ENCODE measurements at regions not wholly inside any gene's neighbourhood (a gene's known extent, or its start where the extent isn't known, plus 50 kb on each side); places are given as distances from the start of the nearest gene placed in this dataset.
"Not testable (repeated sequence)": the region's sequence is repeated elsewhere in the genome, so short reads cannot be mapped to it uniquely, and the experiment has no call there.

DNA sequence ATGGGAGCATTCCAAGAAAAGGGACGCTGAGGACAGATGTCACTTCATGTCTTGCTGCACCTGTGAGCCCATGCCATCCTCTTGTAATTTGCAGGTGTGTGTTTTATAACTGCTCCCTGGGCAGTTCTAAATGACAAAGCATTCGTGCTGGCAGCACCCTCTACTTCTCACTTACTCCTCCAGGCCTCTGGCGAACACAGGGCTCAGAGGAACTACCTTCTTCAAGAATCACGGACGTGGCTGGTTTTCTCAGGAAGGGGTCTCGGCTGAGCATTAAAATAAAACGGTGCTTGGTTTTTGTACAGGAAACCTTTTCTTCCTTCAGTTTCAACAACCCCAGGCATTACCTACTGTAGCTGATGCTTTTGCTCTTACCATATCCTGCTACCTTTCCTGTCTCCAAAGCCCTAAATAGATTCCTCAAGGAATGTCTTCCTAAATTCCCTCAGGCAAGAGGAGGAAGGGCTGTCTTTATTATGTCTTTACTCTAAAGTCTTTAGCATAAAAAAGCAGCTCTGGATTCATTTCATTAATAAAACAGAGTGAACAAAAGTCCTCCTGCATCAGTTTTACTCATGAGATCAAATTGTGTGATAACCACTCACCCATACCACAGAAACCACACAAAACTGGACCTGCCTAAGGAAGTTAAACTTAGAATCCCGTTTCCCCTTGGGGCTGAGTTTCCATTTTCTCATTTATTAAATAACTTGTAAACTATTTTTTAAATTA lies 79.0 kb upstream of the MAP10 start:
- ATAC-seq: no peak
- H3K4me3 Mint-ChIP-seq: no peak overlapping the region
- H3K36me3 Mint-ChIP-seq: no peaks in the 10 kb centered on the region
- H3K9me3 Mint-ChIP-seq (ENCODE audit: low read depth): no peaks in the 10 kb centered on the region
- CTCF ChIA-PET: no interaction called here
- peaks cover 4% of the 10 kb centered on the region for H3K27me3 Mint-ChIP-seq
- peaks cover 10% of the 10 kb centered on the region for H3K4me1 Mint-ChIP-seq
- DNase-seq: no peak
- H3K27ac Mint-ChIP-seq: no peak overlapping the region

DNA sequence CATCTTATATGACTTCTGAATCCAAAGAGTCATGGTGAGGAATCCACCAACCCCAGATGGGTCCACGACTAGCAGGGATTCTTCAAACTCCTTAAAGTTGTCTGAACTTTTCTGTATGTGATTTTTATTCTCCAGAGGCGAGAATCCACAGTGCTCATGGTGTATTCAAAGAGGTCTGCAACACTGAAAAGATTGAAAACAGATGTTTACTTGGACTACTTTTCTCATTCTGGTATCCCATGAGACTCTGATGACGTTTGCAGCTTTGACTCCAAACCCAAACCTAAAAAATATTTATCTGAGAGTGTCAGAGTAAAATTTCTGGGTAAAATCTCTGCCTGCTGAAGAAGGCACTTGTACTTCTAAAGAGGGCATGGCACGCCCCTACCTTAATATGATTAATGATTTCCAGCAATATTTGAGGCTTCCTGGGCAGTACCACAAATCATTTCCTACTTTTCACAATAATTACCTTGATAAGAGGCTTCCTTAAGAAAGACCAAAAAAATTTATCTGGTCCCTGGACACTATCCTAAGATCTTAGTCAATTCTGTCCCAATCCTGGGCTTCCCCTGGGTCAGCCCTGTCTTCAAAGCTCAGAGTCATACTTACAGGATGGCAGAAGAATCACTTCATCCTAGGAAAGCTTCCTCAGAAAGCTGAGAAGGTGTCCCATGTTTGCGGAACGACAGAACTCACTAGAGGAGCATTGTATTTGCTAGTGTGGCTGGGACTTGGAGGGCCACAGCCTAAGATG lies 76.5 kb upstream of the MAP10 start:
- Mint-ChIP-seq H3K27me3 (no peaks in the 10 kb centered on the region), H3K4me3 (no peak overlapping the region), H3K9me3 (ENCODE audit: low read depth) (no peaks in the 10 kb centered on the region), H3K27ac (no peak overlapping the region), H3K4me1 (peaks cover 10% of the 10 kb centered on the region), H3K36me3 (no peaks in the 10 kb centered on the region)
- no peak for ATAC-seq
- CTCF ChIA-PET: no interaction called here
- DNase-seq: no peak

DNA sequence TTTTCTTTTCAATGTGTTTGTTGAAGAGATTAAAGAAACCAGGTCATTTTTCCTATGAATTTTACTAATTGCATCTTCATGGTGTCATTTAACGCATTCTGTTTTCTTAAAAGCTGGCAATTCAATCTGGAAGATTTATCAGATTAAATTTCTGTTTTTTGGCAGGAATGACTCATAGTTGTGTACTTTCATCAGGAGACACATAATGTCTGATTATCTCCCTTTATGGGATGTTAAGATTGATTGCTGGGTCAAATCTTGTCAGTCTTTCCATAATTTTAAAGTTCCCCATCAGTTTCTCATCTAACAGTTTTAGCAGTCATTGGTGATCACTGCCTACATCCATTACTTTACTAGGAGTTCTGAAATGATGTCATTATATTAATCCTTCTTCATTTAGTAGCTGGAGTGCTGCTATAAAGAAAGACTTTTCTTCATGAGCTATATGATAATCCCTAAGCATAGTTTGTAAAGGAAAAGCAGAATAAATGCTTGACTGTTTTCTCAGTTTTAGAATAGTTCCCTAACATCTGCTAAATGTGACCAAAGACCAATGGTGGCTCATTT lies 72.8 kb upstream of the MAP10 start:
- Mint-ChIP-seq H3K4me1 (peaks cover 5% of the 10 kb centered on the region), H3K36me3 (no peaks in the 10 kb centered on the region), H3K9me3 (ENCODE audit: low read depth) (no peaks in the 10 kb centered on the region), H3K27ac (no peak overlapping the region), H3K4me3 (no peak overlapping the region), H3K27me3 (no peaks in the 10 kb centered on the region)
- DNase-seq (no peak), ATAC-seq (no peak)
- CTCF ChIA-PET: no interaction called here

DNA sequence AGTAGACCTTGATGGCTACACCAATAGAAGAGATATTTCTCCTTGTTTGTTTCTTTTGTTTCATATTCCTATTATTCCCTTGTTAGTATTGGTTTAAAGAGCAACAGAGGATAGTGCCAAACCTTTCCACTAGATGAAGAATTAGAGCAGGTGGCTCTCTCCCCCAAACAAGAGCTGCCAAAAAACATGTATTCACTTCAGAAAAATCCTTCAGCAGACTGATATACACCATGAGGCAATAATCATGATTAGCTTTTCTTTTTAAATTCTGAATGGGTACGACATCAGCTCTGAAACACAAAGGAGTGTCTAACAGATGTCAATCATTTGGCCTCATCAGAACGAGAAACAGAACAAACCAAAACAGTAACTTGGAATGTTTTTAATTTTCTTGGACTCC lies 67.3 kb upstream of the MAP10 start:
- CTCF ChIA-PET: no interaction called here
- DNase-seq: no peak
- ATAC-seq: no peak
- H3K27me3 Mint-ChIP-seq: peaks cover 3% of the 10 kb centered on the region
- no peak overlapping the region for H3K4me3 Mint-ChIP-seq
- H3K36me3 Mint-ChIP-seq: no peaks in the 10 kb centered on the region
- H3K9me3 Mint-ChIP-seq (ENCODE audit: low read depth): no peaks in the 10 kb centered on the region
- H3K27ac Mint-ChIP-seq: no peak overlapping the region
- H3K4me1 Mint-ChIP-seq: peaks cover 5% of the 10 kb centered on the region

DNA sequence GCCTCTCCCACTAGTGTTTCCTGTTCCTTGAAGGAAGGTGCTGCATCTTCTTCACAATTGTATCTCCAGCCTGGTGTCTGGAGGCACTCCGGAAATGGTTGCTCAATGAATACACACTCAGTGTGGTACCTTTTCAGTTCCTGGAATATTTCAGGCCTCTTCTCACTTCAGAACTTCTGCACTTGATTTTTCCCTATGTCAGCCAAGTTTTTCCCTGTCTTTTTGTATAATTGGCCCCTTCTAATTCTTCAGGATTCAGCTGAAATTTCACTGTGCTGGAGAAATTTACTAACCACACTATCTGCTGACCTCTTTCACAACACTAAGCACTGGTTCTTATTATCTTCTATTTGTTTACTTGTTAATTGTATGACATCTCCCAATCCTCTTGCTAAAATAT lies 61.2 kb upstream of the MAP10 start:
- Mint-ChIP-seq H3K9me3 (ENCODE audit: low read depth) (peaks cover 8% of the 10 kb centered on the region), H3K27ac (no peak overlapping the region), H3K36me3 (peaks cover 4% of the 10 kb centered on the region), H3K4me3 (no peak overlapping the region), H3K27me3 (no peaks in the 10 kb centered on the region), H3K4me1 (no peaks in the 10 kb centered on the region)
- ATAC-seq (no peak), DNase-seq (no peak)
- CTCF ChIA-PET: no interaction called here

DNA sequence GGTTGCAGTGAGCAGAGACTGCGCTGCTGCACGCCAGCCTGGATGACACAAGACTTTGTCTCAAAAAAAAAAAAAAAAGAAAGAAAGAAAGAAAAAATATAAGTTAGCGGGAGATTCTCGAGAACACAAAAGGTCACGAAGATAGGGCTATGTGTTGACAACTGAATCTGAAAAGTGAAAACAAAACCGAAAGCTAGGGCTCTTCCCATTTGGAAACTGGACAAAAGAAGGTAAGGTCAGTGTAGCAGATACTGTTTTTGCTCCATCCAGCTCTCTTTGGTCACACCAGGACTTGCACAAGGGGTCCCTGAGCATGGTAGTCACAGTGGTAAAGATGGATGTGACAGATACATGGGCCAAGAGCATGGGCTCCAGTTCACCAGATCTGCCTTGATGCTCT lies 60.4 kb upstream of the MAP10 start:
- no peak overlapping the region for H3K27ac Mint-ChIP-seq
- no peaks in the 10 kb centered on the region for H3K4me1 Mint-ChIP-seq
- peaks cover 12% of the 10 kb centered on the region for H3K9me3 Mint-ChIP-seq (ENCODE audit: low read depth)
- no peaks in the 10 kb centered on the region for H3K27me3 Mint-ChIP-seq
- H3K4me3 Mint-ChIP-seq: no peak overlapping the region
- CTCF ChIA-PET: no interaction called here
- ATAC-seq (no peak), DNase-seq (no peak)
- peaks cover 9% of the 10 kb centered on the region for H3K36me3 Mint-ChIP-seq

DNA sequence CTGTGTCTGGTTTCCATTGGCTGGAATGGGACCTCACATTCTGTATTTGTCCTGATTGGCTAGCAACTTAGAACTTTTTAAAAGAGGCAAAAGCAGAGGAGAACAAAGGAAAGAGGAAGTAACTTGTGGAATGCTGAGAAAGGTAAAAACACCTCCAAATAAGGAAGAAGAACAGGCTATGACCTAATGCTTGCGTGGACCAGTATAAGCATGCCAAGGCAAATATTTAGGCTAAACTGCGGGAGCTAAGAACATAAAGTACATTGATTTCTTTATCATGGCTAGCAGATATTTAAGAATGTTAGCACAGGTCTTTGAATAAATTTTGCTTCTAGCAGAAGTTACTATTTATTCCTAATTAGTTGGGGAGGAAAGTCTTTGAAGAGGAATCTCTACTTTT lies 59.5 kb upstream of the MAP10 start:
- DNase-seq, H3K27me3 Mint-ChIP-seq, ATAC-seq, H3K4me1 Mint-ChIP-seq, H3K36me3 Mint-ChIP-seq, H3K4me3 Mint-ChIP-seq, CTCF ChIA-PET, H3K27ac Mint-ChIP-seq: not testable (repeated sequence)
- peaks cover 12% of the 10 kb centered on the region for H3K9me3 Mint-ChIP-seq (ENCODE audit: low read depth)

DNA sequence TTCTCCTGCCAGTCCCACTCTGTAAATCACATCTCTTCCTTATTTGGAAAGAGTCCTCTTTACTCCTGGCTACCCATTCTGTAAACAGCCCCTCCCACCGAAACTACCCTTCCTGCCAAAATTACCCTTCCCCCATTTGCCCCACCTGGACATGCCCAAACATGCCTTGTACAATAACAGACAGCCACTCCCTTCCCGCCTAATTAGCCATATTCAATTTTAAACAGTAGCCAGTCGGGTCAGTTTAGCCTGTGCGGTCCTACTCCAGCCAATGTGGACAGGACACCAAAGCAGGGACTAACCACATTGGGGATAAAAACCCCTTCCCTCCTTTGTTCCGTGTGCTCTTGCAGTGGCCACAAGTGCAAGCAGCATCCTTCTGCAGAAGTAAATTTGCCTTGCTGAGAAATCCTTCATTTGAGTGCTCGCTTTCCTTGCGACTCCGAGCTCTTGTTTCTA lies 56.3 kb upstream of the MAP10 start:
- CTCF ChIA-PET: no interaction called here
- ATAC-seq (no peak), DNase-seq (no peak)
- peaks cover 9% of the 10 kb centered on the region for H3K36me3 Mint-ChIP-seq
- H3K4me3 Mint-ChIP-seq: no peak overlapping the region
- H3K4me1 Mint-ChIP-seq: peaks cover 11% of the 10 kb centered on the region
- no peak overlapping the region for H3K27ac Mint-ChIP-seq
- H3K27me3 Mint-ChIP-seq: no peaks in the 10 kb centered on the region
- H3K9me3 Mint-ChIP-seq (ENCODE audit: low read depth): peaks cover 12% of the 10 kb centered on the region

DNA sequence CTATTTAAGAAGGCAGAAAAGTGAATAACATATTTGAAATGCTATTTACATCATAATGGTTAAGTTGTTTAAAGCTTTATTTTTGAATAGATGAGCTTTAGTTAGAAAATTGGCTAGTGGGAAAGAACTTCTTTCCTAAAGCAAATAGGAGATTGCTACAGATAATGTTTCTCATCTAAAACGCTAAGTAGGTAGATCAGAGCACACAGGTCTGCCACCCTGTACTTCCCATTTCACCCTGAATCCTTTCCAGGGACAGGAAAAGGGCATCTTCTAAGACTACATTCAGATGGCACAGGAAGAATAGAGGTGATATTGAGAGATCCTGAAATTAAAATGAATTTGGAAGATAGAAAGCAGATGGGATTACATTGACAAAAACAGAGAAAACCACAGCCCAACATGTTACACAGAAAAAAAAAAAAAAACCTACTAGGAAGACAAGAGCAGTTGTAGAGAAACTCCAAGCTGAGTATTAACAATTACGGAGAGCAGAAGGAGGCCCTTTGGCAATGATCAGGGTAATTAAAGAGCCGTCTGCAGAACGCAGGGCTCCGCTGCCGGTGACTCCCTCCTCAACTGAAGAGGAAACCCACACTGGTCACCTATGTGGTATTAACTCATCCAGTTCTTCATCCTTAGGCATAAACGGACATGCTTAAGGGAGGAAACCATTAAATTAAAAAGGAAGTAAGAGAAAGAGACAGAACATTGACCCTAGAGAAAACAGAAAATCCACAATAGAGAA lies 53.6 kb upstream of the MAP10 start:
- DNase-seq (no peak), ATAC-seq (no peak)
- no peaks in the 10 kb centered on the region for H3K27me3 Mint-ChIP-seq
- peaks cover 12% of the 10 kb centered on the region for H3K9me3 Mint-ChIP-seq (ENCODE audit: low read depth)
- peaks cover 9% of the 10 kb centered on the region for H3K36me3 Mint-ChIP-seq
- no peak overlapping the region for H3K4me3 Mint-ChIP-seq
- CTCF ChIA-PET: no interaction called here
- H3K4me1 Mint-ChIP-seq: peaks cover 11% of the 10 kb centered on the region
- H3K27ac Mint-ChIP-seq: no peak overlapping the region

DNA sequence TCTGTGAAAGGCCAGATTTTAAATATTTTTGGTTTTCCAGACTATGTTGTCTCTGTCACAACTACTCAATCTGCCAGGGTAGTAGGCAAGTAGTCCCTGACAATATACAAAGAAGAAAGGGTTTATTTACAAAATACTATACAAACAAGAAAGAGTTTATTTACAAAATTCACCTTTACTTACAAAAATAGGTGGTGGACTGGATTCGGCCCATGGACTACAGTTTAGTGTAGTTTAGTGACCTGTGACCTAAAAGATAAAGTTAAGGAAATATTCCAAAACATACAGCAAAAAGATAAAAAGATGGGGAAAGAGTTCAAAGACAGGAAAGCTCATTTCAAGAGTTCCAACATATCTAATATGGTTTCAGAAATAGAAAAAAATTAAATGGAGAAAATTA lies 52.9 kb upstream of the MAP10 start:
- Mint-ChIP-seq H3K27ac (no peak overlapping the region), H3K27me3 (no peaks in the 10 kb centered on the region), H3K36me3 (peaks cover 9% of the 10 kb centered on the region), H3K4me1 (peaks cover 11% of the 10 kb centered on the region), H3K9me3 (ENCODE audit: low read depth) (peaks cover 12% of the 10 kb centered on the region), H3K4me3 (no peak overlapping the region)
- no peak for DNase-seq
- ATAC-seq: no peak
- CTCF ChIA-PET: no interaction called here

DNA sequence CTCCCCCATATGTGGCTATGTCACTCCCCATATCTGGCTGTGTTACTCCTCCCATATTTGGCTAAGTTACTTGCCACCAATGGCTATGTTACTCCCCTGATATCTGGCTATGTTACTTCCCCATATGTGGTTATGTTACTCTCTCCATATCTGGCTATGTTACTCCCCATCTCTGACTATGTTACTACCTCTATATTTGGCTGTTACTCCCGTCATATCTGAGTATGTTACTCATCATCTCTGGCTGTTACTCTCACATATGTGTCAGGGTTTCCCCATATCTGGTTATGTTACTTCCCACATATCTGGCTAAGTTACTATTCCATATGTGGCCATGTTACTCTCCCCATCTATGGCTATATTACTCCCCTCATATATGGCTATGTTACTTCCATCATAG lies 50.3 kb upstream of the MAP10 start:
- Mint-ChIP-seq H3K9me3 (ENCODE audit: low read depth) (no peaks in the 10 kb centered on the region), H3K36me3 (no peaks in the 10 kb centered on the region), H3K27me3 (no peaks in the 10 kb centered on the region), H3K27ac (no peak overlapping the region), H3K4me1 (peaks cover 11% of the 10 kb centered on the region), H3K4me3 (no peak overlapping the region)
- ATAC-seq (no peak), DNase-seq (no peak)
- CTCF ChIA-PET: no interaction called here
